GM12874 (cell line): ENCODE measurements at regions not wholly inside any gene's neighbourhood (a gene's known extent, or its start where the extent isn't known, plus 50 kb on each side); places are given as distances from the start of the nearest gene placed in this dataset.

Experiments used
- TF ChIP-seq, protein P1 (sequence below): IDR thresholded peaks from 2 replicates; pipeline ENCODE4 v1.5.1; 2011; ENCODE audit warnings: low read depth, mild to moderate bottlenecking, control low read depth, low read length, moderate library complexity; ENCODE audit not compliant: insufficient read depth

DNA sequence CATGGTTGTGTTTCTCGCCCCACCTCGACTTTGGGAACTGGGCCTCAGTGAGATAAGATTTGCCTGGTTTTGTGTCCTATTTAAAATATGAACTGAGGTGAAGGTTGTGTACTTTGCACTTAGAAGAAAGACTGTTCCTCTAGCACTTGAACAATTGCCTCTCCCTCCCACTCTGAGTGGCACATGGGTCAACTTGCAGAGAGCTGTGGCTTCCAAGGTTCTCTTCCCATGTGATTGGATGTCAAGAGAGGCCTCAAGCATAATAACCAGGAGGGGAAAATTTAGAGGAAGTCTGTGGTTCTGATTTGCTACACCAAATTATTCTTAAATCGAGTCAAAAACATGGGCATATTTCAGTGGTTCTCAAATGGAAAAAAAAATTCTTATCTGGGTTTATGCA, 329.2 kb downstream of the HS3ST3B1 start:
- TF ChIP-seq, protein P1, sequence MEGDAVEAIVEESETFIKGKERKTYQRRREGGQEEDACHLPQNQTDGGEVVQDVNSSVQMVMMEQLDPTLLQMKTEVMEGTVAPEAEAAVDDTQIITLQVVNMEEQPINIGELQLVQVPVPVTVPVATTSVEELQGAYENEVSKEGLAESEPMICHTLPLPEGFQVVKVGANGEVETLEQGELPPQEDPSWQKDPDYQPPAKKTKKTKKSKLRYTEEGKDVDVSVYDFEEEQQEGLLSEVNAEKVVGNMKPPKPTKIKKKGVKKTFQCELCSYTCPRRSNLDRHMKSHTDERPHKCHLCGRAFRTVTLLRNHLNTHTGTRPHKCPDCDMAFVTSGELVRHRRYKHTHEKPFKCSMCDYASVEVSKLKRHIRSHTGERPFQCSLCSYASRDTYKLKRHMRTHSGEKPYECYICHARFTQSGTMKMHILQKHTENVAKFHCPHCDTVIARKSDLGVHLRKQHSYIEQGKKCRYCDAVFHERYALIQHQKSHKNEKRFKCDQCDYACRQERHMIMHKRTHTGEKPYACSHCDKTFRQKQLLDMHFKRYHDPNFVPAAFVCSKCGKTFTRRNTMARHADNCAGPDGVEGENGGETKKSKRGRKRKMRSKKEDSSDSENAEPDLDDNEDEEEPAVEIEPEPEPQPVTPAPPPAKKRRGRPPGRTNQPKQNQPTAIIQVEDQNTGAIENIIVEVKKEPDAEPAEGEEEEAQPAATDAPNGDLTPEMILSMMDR: no peak

DNA sequence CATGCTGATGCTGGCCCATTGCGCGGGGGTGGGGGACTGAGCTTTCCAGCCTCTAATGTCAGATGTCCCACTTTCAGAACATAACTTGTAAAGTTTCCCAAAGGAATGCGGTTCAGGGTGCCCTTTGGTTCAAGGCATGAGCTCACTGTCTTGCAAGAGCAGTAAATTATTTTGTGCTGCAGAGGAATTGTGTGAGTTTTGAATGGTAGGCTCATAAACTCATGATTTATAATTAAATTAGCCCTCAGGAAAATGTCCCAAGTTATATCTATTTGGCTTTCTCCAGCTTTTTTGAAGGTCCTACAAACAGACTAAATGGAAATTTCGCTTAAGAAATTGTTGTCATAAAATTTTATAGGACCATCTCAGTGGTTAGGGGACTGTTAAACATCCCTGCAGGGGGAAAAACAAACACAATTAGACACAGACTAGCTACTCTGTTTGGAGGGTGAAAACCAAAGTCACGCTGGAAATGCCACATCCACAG, 321.8 kb downstream of the HS3ST3B1 start:
- TF ChIP-seq, protein P1: no peak

DNA sequence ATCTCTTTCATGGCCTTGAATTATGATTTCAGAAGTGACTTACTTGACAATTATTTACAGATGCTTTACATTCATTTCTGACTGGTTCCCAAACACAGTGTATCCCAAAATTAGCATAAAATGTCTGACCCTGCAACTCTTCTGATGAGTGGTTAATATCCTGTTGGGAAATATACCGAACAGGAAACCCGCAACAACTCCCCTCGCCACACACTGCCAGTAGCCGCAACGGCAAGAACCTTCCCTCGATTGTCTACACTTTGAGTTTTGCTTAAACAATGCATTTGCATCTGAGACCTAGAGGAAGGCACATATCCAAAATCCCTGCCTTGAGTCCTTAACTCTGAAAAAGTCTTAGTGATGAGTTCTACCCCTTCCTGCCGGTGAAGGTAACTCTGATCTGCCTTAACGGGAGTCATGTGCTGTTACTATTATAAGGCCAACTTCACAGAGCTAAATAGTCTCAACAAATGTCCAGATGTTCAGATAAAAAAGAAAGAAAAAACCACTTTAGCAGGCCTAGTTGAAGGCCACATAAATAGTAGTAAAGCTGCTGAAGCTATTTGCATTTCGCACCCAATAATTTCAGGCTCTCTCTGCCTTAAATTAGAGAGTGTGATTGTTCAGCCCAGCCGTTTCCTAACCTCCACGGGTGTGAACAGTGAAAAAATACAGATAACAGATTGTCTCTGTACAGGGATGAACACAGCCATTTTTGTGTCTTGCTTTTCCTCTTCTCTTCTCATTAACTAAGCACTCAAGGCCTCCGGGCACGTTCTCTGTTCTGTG, 321.1 kb downstream of the HS3ST3B1 start:
- TF ChIP-seq, protein P1: no peak

DNA sequence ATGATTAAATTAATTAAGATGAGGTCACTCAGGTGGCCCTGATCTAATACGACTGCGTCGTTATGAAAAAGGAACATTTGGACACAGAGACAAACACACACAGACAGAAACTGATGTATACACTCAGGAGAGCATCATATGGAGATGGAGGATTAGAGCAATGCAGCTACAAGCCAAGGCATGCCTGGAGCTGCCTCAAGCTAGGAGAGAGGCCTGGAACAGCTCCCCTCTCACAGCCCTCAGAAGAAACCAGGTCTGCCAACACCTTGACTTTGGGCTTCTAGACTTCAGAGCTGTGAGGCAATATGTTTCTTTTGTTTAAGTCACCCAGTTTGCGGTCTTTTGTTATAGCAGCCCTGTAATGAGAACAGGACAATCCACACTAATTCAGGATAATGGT, 318.9 kb downstream of the HS3ST3B1 start:
- TF ChIP-seq, protein P1: no peak

DNA sequence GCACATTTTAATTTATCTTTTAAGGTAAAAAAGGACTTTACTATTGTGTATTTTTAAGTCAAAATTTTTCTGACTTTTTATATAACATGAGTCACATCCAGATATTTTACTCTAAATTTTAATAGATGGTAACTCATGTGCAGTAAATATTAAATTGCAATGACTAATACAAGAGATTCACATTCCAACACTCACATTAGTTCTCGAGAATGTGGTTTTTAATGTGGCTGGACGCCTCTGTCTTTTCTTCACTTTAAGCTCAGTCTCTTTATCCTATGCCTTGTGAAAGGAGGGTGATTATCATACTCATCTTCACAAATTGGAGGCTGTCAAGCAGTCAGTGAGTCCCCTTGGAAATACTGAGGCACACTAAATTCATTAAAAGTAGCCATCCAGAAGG, 315.6 kb downstream of the HS3ST3B1 start:
- TF ChIP-seq, protein P1: no peak

DNA sequence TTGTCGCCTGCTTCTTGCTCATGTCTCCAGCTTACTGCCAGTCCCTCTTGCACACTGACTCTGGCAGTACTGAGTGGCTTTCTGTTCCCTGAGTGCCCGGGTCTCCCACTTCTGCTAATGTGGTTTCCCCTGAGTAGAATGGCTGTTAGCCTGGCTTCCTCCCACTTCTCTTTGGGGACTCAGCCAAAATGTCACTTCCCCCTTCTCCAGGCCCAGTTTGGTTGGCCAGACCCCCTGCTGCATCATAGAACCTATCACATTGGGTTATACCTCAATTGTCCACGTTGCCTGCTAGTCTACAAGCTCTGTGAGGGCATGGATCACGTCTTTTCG, 304.4 kb downstream of the HS3ST3B1 start:
- TF ChIP-seq, protein P1: no peak

DNA sequence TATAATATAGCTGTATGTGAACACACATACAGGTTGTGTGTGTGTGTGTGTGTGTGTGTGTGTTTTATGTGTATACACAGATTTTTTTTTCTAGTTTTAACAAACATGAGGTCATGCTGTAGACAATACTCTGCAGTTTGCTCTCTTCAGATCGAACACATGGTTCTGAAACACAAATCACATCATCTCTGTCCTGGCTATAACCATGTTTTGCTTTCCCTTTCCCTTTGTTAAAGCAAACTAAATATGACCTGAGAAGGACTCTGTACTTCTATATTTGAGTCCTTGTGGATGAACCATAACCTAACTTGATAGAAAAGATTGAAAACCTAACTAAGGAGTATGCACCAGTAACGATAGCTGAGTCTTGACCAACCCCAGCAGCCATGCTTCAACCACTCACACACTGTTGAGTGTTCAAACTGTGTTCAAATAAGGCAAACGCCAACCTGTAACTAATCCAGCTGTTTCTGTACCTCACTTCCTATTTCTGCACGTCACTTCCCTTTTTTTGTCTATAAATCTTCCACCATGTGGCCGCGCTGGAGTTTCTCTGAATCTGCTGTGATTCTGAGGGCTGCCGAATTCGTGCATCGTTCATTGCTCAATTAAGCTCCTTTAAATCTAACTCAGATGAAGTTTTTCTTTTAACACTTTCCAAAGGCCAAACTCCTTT, 303.8 kb downstream of the HS3ST3B1 start:
- TF ChIP-seq, protein P1: no peak
